Immature natural killer cell (primary cell): ENCODE measurements at regions not wholly inside any gene's neighbourhood (a gene's known extent, or its start where the extent isn't known, plus 50 kb on each side); places are given as distances from the start of the nearest gene placed in this dataset.

ENCODE experiments used
- DNase-seq, 3 donors: peaks; one replicate each; pipeline ENCODE4 v3.0.0; 2022; ENCODE audit warnings: mixed read lengths in 1 of 3
- H3K27ac Mint-ChIP-seq, 6 donors: one replicate each; pipeline ENCODE4 v1.8.0; 2020; ENCODE audit warnings: mixed read lengths in 6 of 6, mild to moderate bottlenecking in 5 of 6, inconsistent platforms in 4 of 6, moderate library complexity in 3 of 6
- H3K27me3 Mint-ChIP-seq, 3 donors: one replicate each; pipeline ENCODE4 v1.8.0; 2020 to 2021; ENCODE audit warnings: low read depth in 3 of 3, mild to moderate bottlenecking in 3 of 3, mixed read lengths in 3 of 3, moderate library complexity in 3 of 3, inconsistent platforms in 1 of 3
- H3K36me3 Mint-ChIP-seq, 3 donors: one replicate each; pipeline ENCODE4 v1.8.0; 2020; ENCODE audit warnings: mixed read lengths in 3 of 3, inconsistent platforms in 2 of 3, mild to moderate bottlenecking in 2 of 3
- H3K4me1 Mint-ChIP-seq, 2 donors: one replicate each; pipeline ENCODE4 v1.8.0; 2020; ENCODE audit warnings: inconsistent platforms in 2 of 2, mild to moderate bottlenecking in 2 of 2, mixed read lengths in 2 of 2, moderate library complexity in 1 of 2
- H3K4me3 Mint-ChIP-seq, 5 donors: one replicate each; pipeline ENCODE4 v1.8.0; 2020; ENCODE audit warnings: mild to moderate bottlenecking in 5 of 5, mixed read lengths in 5 of 5, inconsistent platforms in 3 of 5, moderate library complexity in 3 of 5
- H3K9me3 Mint-ChIP-seq, 6 donors: one replicate each; pipeline ENCODE4 v1.8.0; 2020; ENCODE audit warnings: mild to moderate bottlenecking in 6 of 6, mixed read lengths in 6 of 6, inconsistent platforms in 4 of 6, moderate library complexity in 3 of 6

DNA sequence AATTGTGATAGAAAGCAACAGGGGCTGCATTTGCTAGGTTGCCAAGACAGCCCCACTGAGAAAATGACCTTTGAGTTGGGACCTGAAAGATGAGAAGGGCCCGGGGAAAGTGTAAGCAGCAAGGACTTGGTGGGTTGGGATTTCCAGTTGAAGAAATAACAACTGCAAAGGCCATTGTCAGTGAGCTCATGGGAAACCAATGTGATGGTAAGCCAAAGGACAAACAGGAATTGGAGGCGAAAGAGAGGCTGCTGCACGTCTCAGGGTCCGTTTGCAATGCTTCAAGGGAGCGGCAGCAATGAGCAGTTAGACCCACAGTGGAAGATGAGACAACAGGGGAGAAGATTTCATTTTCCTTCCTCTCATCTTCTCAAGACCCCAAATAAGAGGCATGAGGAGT lies 51.5 kb upstream of the RGPD4 start:
- no peaks in the 10 kb centered on the region for H3K9me3 Mint-ChIP-seq
- no peak overlapping the region for H3K27ac Mint-ChIP-seq
- DNase-seq = no peak

DNA sequence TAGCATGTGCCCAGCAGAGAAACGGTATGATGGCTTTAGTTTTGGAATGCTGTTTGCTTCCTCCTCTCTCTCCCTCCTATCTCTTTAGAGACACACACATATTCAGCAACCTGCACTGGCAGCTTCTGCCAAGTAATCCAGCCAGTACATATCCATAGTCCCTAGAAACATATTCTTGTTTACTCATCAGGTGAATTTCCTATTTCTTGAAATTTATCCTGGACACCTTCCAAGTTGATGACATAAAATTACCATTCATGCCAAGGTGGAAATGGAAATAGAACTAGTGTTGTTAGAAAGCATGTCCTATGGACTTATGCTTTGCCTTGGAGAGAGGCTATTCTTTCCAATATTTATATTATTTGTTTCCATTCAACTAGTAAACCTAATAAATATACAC lies 50.9 kb upstream of the RGPD4 start:
- no peaks in the 10 kb centered on the region for H3K9me3 Mint-ChIP-seq
- no peaks in the 10 kb centered on the region for H3K4me1 Mint-ChIP-seq
- H3K27ac Mint-ChIP-seq = no peak overlapping the region
- peaks cover 0 to 3% (median 2%) of the 10 kb centered on the region in 3 donors for H3K27me3 Mint-ChIP-seq
- no peak overlapping the region for H3K4me3 Mint-ChIP-seq
- H3K36me3 Mint-ChIP-seq = no peaks in the 10 kb centered on the region
- DNase-seq = no peak

More for the DNA sequence above, 51.5 kb upstream of the RGPD4 start:
- no peaks in the 10 kb centered on the region for H3K4me1 Mint-ChIP-seq
- H3K4me3 Mint-ChIP-seq = no peak overlapping the region
- H3K36me3 Mint-ChIP-seq = no peaks in the 10 kb centered on the region
- peaks cover 0 to 3% (median 0%) of the 10 kb centered on the region in 3 donors for H3K27me3 Mint-ChIP-seq

DNA sequence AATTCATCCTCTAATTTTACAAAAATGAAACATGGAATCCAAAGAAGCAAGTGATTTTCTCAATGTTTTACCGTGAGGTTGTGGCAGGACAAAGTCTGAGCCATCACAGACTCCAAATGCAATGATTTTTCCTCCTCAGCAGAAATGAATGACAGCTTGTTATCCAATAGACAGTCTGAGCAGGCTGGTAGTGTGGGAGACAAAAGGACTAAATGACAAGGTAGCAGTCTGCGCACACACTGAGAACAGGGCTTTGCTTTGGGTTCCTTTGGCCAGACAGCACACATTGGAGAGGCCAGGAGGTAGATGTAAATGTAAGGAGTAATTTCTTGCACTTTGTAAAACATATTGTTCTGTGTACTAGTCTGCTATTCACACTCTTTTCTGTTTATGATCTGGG lies 50.3 kb upstream of the RGPD4 start:
- Mint-ChIP-seq H3K4me1 (no peaks in the 10 kb centered on the region), H3K9me3 (no peaks in the 10 kb centered on the region), H3K4me3 (no peak overlapping the region), H3K27ac (no peak overlapping the region), H3K27me3 (peaks cover 0 to 3% (median 2%) of the 10 kb centered on the region in 3 donors), H3K36me3 (no peaks in the 10 kb centered on the region)
- DNase-seq = no peak
